Testis (tissue), 2 donors: ENCODE measurements at regions not wholly inside any gene's neighbourhood (a gene's known extent, or its start where the extent isn't known, plus 50 kb on each side); places are given as distances from the start of the nearest gene placed in this dataset.

Experiments
- DNase-seq: peaks from one replicate; pipeline ENCODE4 v3.0.0-alpha.2; 2019
- H3K27ac ChIP-seq, 2 donors: fragments of 200-600 bp; sonication (generic); one replicate each; pipeline ENCODE4 v1.5.1; 2019
- H3K27me3 ChIP-seq: fragments of 200-600 bp; sonication (generic); one replicate; pipeline ENCODE4 v1.5.1; 2019
- H3K36me3 ChIP-seq: fragments of 200-600 bp; sonication (generic); one replicate; pipeline ENCODE4 v1.5.1; 2017; ENCODE audit warnings: low read depth; ENCODE audit errors: missing control alignments
- H3K4me1 ChIP-seq: fragments of 200-600 bp; sonication (generic); one replicate; pipeline ENCODE4 v1.5.1; 2019
- H3K4me3 ChIP-seq, 2 donors: fragments of 200-600 bp; sonication (generic); one replicate each; pipeline ENCODE4 v1.5.1; 2017 to 2019
- H3K9me3 ChIP-seq: fragments of 200-600 bp; sonication (generic); one replicate; pipeline ENCODE4 v1.5.1; 2017
- POLR2A ChIP-seq: fragments of 450-650 bp; IDR thresholded peaks from one replicate; pipeline ENCODE4 v1.6.1; 2017; ENCODE audit warnings: antibody characterized with exemption, mild to moderate bottlenecking, moderate library complexity
- WGBS, 2 donors: methylation state at CpG; one replicate each; pipeline ENCODE4 v1.1.5; 2018; 5-methylcytosine and 5-hydroxymethylcytosine counted together
- intact Hi-C: fragments of 100-400 bp; cut with DNase I; formaldehyde crosslinking; loops from one replicate; pipeline ENCODE4 v1.15.1; 2023; ENCODE audit warnings: low total_unique reads
- TF ChIP-seq, protein P1 (sequence below), 3 experiments: fragments of 450-650 bp in 2 of 3; fragments of 200-600 bp in 1 of 3; sonication (generic) in 1 of 3; IDR thresholded peaks; one replicate each; pipeline ENCODE4 v1.5.1; 2016 to 2019; ENCODE audit warnings: antibody characterized with exemption in 3 of 3, mild to moderate bottlenecking in 2 of 3, moderate library complexity in 1 of 3

DNA sequence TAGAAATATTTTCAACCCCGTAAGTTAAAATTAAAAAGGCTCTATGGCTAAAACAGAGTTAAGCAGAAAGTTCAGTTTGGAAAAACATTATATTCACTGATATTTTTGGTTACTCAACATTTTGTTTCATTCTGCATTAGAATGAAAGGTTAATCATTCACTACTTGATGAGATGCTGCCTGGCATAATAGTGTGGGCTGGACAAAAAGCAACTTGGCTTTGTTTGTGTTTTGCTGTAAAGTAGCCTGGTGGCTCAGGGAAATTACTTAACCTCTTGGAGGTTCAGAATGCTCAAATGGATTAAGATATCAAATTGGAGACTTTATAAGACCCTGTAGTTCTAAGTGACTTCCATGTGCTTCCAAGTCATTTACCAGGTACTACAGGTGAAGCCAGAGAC, 367.4 kb upstream of the TRPC7 start:
- TF ChIP-seq POLR2A, result no peak
- TF ChIP-seq, protein P1, sequence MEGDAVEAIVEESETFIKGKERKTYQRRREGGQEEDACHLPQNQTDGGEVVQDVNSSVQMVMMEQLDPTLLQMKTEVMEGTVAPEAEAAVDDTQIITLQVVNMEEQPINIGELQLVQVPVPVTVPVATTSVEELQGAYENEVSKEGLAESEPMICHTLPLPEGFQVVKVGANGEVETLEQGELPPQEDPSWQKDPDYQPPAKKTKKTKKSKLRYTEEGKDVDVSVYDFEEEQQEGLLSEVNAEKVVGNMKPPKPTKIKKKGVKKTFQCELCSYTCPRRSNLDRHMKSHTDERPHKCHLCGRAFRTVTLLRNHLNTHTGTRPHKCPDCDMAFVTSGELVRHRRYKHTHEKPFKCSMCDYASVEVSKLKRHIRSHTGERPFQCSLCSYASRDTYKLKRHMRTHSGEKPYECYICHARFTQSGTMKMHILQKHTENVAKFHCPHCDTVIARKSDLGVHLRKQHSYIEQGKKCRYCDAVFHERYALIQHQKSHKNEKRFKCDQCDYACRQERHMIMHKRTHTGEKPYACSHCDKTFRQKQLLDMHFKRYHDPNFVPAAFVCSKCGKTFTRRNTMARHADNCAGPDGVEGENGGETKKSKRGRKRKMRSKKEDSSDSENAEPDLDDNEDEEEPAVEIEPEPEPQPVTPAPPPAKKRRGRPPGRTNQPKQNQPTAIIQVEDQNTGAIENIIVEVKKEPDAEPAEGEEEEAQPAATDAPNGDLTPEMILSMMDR (IDR thresholded peaks at IDR 0.05), result no peak
- no peaks in the 10 kb centered on the region for H3K9me3 ChIP-seq
- H3K27ac ChIP-seq, result no peak overlapping the region
- no peak for DNase-seq
- H3K4me1 ChIP-seq, result no peaks in the 10 kb centered on the region
- H3K36me3 ChIP-seq, result no peaks in the 10 kb centered on the region
- H3K27me3 ChIP-seq, result no peaks in the 10 kb centered on the region
- intact Hi-C loops, result no loop called here
- no peak overlapping the region for H3K4me3 ChIP-seq
- 89 to 94% methylated on average over 1 of the region's 1 CpG for WGBS, 2 donors

GRCh38 chr5:136731241-136731900, 366.0 kb upstream of the TRPC7 start:
- whole genome bisulfite sequencing, 2 donors, result 87 to 92% methylated on average over 3 of the region's 3 CpGs
- Histone ChIP-seq H3K9me3 (no peaks in the 10 kb centered on the region), H3K36me3 (no peaks in the 10 kb centered on the region), H3K27me3 (no peaks in the 10 kb centered on the region), H3K4me3 (no peak overlapping the region), H3K4me1 (no peaks in the 10 kb centered on the region), H3K27ac (no peak overlapping the region)
- TF ChIP-seq, protein P1 (IDR thresholded peaks at IDR 0.05), result no peak
- no peak for TF ChIP-seq POLR2A
- DNase-seq, result no peak
- intact Hi-C loops, result no loop called here

- H3K27me3 ChIP-seq, result no peaks in the 10 kb centered on the region
- no peaks in the 10 kb centered on the region for H3K4me1 ChIP-seq
- no peak for TF ChIP-seq POLR2A
- TF ChIP-seq, protein P1 (IDR thresholded peaks at IDR 0.05), result no peak
- H3K9me3 ChIP-seq, result no peaks in the 10 kb centered on the region
- DNase-seq, result no peak
- no peaks in the 10 kb centered on the region for H3K36me3 ChIP-seq
- WGBS, 2 donors, result 70 to 82% methylated on average over 3 of the region's 3 CpGs
- no peak overlapping the region for H3K27ac ChIP-seq
- no peak overlapping the region for H3K4me3 ChIP-seq
- intact Hi-C loops, result no loop called here
Measured at GRCh38 chr5:136730426-136730825, 365.1 kb upstream of the TRPC7 start.

DNA sequence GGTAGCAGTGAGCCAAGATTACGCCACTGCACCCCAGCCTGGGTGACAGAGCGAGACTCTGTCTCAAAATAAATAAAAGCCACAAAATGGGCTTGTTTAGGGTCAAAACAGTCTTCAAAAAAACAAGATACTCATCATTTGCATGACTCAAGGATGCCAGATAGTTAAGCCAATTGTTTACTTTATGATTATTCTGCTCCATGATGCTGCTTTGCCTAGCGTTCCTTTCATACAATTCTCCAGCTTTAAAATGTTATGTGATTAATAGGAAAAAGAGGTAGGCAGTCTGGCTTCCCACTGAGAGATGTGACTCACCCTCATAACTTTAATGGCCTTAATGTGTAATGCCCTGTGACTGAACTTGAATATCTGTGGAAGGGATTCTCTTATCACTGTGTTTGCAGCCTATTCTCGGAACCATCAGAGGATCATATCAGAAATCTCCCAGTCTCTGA, 364.6 kb upstream of the TRPC7 start:
- TF ChIP-seq, protein P1 (IDR thresholded peaks at IDR 0.05), result no peak
- TF ChIP-seq POLR2A, result no peak
- Histone ChIP-seq H3K36me3 (no peaks in the 10 kb centered on the region), H3K4me1 (no peaks in the 10 kb centered on the region), H3K27me3 (no peaks in the 10 kb centered on the region), H3K27ac (no peak overlapping the region), H3K4me3 (no peak overlapping the region), H3K9me3 (no peaks in the 10 kb centered on the region)
- DNase-seq, result no peak
- intact Hi-C loops, result no loop called here
- 75 to 82% methylated on average over 4 of the region's 4 CpGs for WGBS, 2 donors

DNA sequence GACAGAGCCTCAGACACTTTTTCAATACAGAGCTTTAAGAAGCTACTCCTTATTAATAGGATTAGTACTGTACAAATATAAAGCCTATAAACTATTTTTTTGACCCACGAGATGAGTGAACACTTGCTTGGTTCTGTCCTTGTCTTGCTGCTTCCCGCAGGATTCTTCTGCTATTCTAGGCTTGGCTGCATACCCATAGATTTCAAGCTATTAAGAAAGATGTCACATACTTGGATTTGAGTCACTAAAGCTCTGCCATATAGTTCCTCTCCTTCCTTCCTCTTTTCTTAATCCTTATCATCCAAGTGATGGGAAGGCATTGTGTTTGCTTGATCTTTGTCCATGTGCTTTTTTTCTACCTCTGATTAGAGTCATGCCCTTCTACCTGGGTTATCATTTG, 361.2 kb upstream of the TRPC7 start:
- no peaks in the 10 kb centered on the region for H3K27me3 ChIP-seq
- no peak for TF ChIP-seq POLR2A
- TF ChIP-seq, protein P1 (IDR thresholded peaks at IDR 0.05), result no peak
- 90% methylated on average over 2 of the region's 2 CpGs for WGBS, 2 donors
- intact Hi-C loops, result no loop called here
- H3K9me3 ChIP-seq, result no peaks in the 10 kb centered on the region
- no peaks in the 10 kb centered on the region for H3K4me1 ChIP-seq
- no peak overlapping the region for H3K4me3 ChIP-seq
- no peaks in the 10 kb centered on the region for H3K36me3 ChIP-seq
- no peak for DNase-seq
- H3K27ac ChIP-seq, result no peak overlapping the region
